Caco-2 (cell line): ENCODE measurements at regions not wholly inside any gene's neighbourhood (a gene's known extent, or its start where the extent isn't known, plus 50 kb on each side); places are given as distances from the start of the nearest gene placed in this dataset.

Experiments used
- BruUV-seq: library from RNA; stranded (reverse); fragments of 400-500 nt; replicated peaks from 2 replicates; lab custom pipeline; 2021; lab: Mats Ljungman, UMichigan
- CTCF ChIA-PET: fragments of 300-600 bp; sonication (Branson Sonifier 250); formaldehyde crosslinking; loops from one replicate; lab custom pipeline; 2022; ENCODE audit warnings: antibody characterized with exemption; lab: Charles Lee
- POLR2A ChIA-PET: fragments of 300-600 bp; sonication (Branson Sonifier 250); formaldehyde crosslinking; loops from one replicate; lab custom pipeline; 2022; ENCODE audit warnings: antibody characterized with exemption; lab: Charles Lee
- DNase-seq, 2 experiments: peaks; one replicate each; pipeline versions ENCODE4 v3.0.0 to v3.0.0-alpha.2; 2020 to 2022
- H3K27me3 ChIP-seq: replicated peaks from 2 replicates; pipeline ENCODE4 v1.6.0; 2011; ENCODE audit warnings: low read length; ENCODE audit not compliant: control insufficient read depth, insufficient read depth
- H3K36me3 ChIP-seq: 2 replicates; pipeline ENCODE4 v1.5.1; 2011; ENCODE audit warnings: low read length; ENCODE audit not compliant: control insufficient read depth, insufficient read depth
- H3K4me1 ChIP-seq: fragments of 250-450 bp; sonication (Bioruptor Pico); 2 replicates; pipeline ENCODE4 v1.5.1; 2020; ENCODE audit warnings: mild to moderate bottlenecking
- H3K4me3 ChIP-seq: 2 replicates; pipeline ENCODE4 v1.5.1; 2011; ENCODE audit warnings: low read depth, mild to moderate bottlenecking, control low read depth, low read length
- H3K9me3 ChIP-seq: fragments of 250-450 bp; sonication (Bioruptor Pico); 2 replicates; pipeline ENCODE4 v1.5.1; 2020; ENCODE audit warnings: mild to moderate bottlenecking, moderate library complexity
- H3K27ac Mint-ChIP-seq: one replicate; pipeline ENCODE4 v1.8.0; 2022; ENCODE audit warnings: mixed read lengths; ENCODE audit not compliant: unreplicated experiment
- H3K27me3 Mint-ChIP-seq: one replicate; pipeline ENCODE4 v1.8.0; 2022; ENCODE audit warnings: mixed read lengths; ENCODE audit not compliant: insufficient read depth, unreplicated experiment
- H3K36me3 Mint-ChIP-seq: one replicate; pipeline ENCODE4 v1.8.0; 2022; ENCODE audit warnings: mild to moderate bottlenecking, mixed read lengths; ENCODE audit not compliant: insufficient read depth, unreplicated experiment
- H3K4me1 Mint-ChIP-seq: one replicate; pipeline ENCODE4 v1.8.0; 2022; ENCODE audit warnings: low read depth, mixed read lengths; ENCODE audit not compliant: unreplicated experiment
- H3K4me3 Mint-ChIP-seq: one replicate; pipeline ENCODE4 v1.8.0; 2022; ENCODE audit warnings: mild to moderate bottlenecking, moderate library complexity, mixed read lengths; ENCODE audit not compliant: unreplicated experiment
- H3K9me3 Mint-ChIP-seq: one replicate; pipeline ENCODE4 v1.8.0; 2022; ENCODE audit warnings: mixed read lengths; ENCODE audit not compliant: unreplicated experiment
- CTCF ChIP-seq, 2 experiments: fragments of 200-600 bp in 1 of 2; IDR thresholded peaks; 1 replicate in 1 of 2; 2 replicates in 1 of 2; pipeline versions ENCODE4 v1.5.1 to v1.8.0; 2011 to 2022; ENCODE audit warnings: antibody characterized with exemption in 1 of 2, control low read depth in 1 of 2, inconsistent platforms in 1 of 2, low read depth in 1 of 2, low read length in 1 of 2, mild to moderate bottlenecking in 1 of 2, moderate library complexity in 1 of 2; ENCODE audit not compliant: insufficient read depth in 1 of 2, severe bottlenecking in 1 of 2, unreplicated experiment in 1 of 2
- intact Hi-C: fragments of 100-400 bp; cut with micrococcal nuclease; formaldehyde crosslinking; loops from one replicate; pipeline ENCODE4 v1.10.0; 2022; ENCODE audit not compliant: unreplicated experiment

- no peak for TF ChIP-seq CTCF (IDR thresholded peaks at IDR 0.05; ENCODE audit: insufficient read depth in 1 of 2, low read depth in 1 of 2, low read length in 1 of 2, severe bottlenecking in 1 of 2, unreplicated experiment in 1 of 2)
- Histone ChIP-seq H3K4me3 (no peak overlapping the region), H3K27me3 (no peaks in the 10 kb centered on the region), H3K36me3 (no peaks in the 10 kb centered on the region), H3K9me3 (no peaks in the 10 kb centered on the region; the same call in 1 of the 2 replicates), H3K4me1 (peaks cover 51% of the 10 kb centered on the region)
- no TSS peak for BruUV-seq
- intact Hi-C loops, result no loop called here
- peaks cover 28% of the 10 kb centered on the region for H3K9me3 Mint-ChIP-seq
- no peak overlapping the region for H3K27ac Mint-ChIP-seq
- H3K27me3 Mint-ChIP-seq, result no peaks in the 10 kb centered on the region
- no peak overlapping the region for H3K4me3 Mint-ChIP-seq
- DNase-seq, result no peak
- ChIA-PET POLR2A (no interaction called here), CTCF (no interaction called here)
- H3K4me1 Mint-ChIP-seq, result peaks cover 51% of the 10 kb centered on the region
- H3K36me3 Mint-ChIP-seq, result peaks cover 12% of the 10 kb centered on the region
These were observed 138.9 kb downstream of the MREG start for GRCh38 chr2:215874418-215874817.

- peak; percentile 60 to 61 for DNase-seq
- peak overlapping the region; percentile 99 for H3K27ac Mint-ChIP-seq
- POLR2A ChIA-PET, result no interaction called here
- H3K9me3 ChIP-seq, result no peaks in the 10 kb centered on the region; the same call in 1 of the 2 replicates
- no peaks in the 10 kb centered on the region for H3K27me3 ChIP-seq
- H3K4me3 Mint-ChIP-seq, result no peak overlapping the region
- peak; percentile 34 to 62 for TF ChIP-seq CTCF (IDR thresholded peaks at IDR 0.05; ENCODE audit: insufficient read depth in 1 of 2, low read depth in 1 of 2, low read length in 1 of 2, severe bottlenecking in 1 of 2, unreplicated experiment in 1 of 2)
- H3K4me1 ChIP-seq, result peaks cover 24% of the 10 kb centered on the region
- intact Hi-C loops, result loop anchor here (2.0 kb wide), 1 partner anchor 190 kb away; no protein-coding TSS in a partner anchor
- CTCF ChIA-PET, result no interaction called here
- peaks cover 9% of the 10 kb centered on the region for H3K36me3 Mint-ChIP-seq
- H3K27me3 Mint-ChIP-seq, result no peaks in the 10 kb centered on the region
- BruUV-seq, result no TSS peak
- no peak overlapping the region for H3K4me3 ChIP-seq
- H3K4me1 Mint-ChIP-seq, result peaks cover 41% of the 10 kb centered on the region
- no peaks in the 10 kb centered on the region for H3K36me3 ChIP-seq
- H3K9me3 Mint-ChIP-seq, result peaks cover 37% of the 10 kb centered on the region
These were observed 142.4 kb downstream of the MREG start for GRCh38 chr2:215870986-215871385.

- ChIA-PET POLR2A (no interaction called here), CTCF (no interaction called here)
- Histone ChIP-seq H3K9me3 (no peaks in the 10 kb centered on the region; the same call in 1 of the 2 replicates), H3K27me3 (no peaks in the 10 kb centered on the region), H3K36me3 (no peaks in the 10 kb centered on the region), H3K4me1 (peaks cover 15% of the 10 kb centered on the region), H3K4me3 (no peak overlapping the region)
- BruUV-seq, result no TSS peak
- H3K4me3 Mint-ChIP-seq, result no peak overlapping the region
- intact Hi-C loops, result loop anchor here (2.0 kb wide), 1 partner anchor 189 kb away; no protein-coding TSS in a partner anchor
- peaks cover 35% of the 10 kb centered on the region for H3K4me1 Mint-ChIP-seq
- H3K27ac Mint-ChIP-seq, result peak overlapping the region; percentile 99
- H3K27me3 Mint-ChIP-seq, result no peaks in the 10 kb centered on the region
- no peak for TF ChIP-seq CTCF (IDR thresholded peaks at IDR 0.05; ENCODE audit: insufficient read depth in 1 of 2, low read depth in 1 of 2, low read length in 1 of 2, severe bottlenecking in 1 of 2, unreplicated experiment in 1 of 2)
- peaks cover 4% of the 10 kb centered on the region for H3K36me3 Mint-ChIP-seq
- peaks cover 35% of the 10 kb centered on the region for H3K9me3 Mint-ChIP-seq
- DNase-seq, result peak; percentile 70
These were observed 143.3 kb downstream of the MREG start for GRCh38 chr2:215870088-215870490.
